ENCODE measurements at regions not wholly inside any gene's neighbourhood (a gene's known extent, or its start where the extent isn't known, plus 50 kb on each side); places are given as distances from the start of the nearest gene placed in this dataset.

DNA sequence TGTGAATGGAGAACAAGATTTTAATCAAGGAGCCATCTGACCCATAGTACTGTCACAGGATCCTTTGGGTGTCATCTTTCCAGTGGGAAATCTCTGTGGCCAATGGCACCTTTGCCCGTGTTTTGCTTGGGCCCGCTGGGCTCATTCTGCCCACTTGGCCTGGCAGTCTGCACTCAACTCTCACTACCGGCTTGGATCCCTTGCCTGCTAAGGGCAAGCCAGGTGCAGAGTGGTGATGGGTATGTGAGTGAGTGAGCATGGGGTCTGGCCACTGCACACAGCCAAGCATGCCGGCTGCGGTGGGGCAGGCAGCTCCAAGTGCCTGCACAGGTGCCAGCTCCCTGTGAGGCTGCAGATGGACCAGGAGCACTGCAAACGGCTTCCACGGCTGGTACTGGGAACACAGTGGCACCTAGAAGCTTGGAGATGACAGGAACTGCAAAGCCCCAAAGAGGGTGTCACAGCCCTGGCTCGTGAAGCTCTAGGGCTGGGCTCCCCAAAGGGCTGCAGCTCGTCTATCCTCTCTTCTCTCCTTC is 454.5 kb downstream of the TMA16 start (continued):
- TF ChIP-seq, protein P1, sequence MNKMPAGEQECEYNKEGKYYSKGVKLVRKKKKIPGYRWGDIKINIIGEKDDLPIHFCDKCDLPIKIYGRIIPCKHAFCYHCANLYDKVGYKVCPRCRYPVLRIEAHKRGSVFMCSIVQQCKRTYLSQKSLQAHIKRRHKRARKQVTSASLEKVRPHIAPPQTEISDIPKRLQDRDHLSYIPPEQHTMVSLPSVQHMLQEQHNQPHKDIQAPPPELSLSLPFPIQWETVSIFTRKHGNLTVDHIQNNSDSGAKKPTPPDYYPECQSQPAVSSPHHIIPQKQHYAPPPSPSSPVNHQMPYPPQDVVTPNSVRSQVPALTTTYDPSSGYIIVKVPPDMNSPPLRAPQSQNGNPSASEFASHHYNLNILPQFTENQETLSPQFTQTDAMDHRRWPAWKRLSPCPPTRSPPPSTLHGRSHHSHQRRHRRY (tag by site-specific recombination; IDR thresholded peaks at IDR 0.05) = no peak
- TF ChIP-seq ZNF221 (tag by site-specific recombination; IDR thresholded peaks at IDR 0.05; ENCODE audit: borderline replicate concordance) (no peak), HOXA7 (CRISPR knock-in tag; IDR thresholded peaks at IDR 0.05; ENCODE audit: borderline replicate concordance) (no peak), FEZF1 (tag by site-specific recombination; IDR thresholded peaks at IDR 0.05) (no peak)
- TF ChIP-seq, protein P2, sequence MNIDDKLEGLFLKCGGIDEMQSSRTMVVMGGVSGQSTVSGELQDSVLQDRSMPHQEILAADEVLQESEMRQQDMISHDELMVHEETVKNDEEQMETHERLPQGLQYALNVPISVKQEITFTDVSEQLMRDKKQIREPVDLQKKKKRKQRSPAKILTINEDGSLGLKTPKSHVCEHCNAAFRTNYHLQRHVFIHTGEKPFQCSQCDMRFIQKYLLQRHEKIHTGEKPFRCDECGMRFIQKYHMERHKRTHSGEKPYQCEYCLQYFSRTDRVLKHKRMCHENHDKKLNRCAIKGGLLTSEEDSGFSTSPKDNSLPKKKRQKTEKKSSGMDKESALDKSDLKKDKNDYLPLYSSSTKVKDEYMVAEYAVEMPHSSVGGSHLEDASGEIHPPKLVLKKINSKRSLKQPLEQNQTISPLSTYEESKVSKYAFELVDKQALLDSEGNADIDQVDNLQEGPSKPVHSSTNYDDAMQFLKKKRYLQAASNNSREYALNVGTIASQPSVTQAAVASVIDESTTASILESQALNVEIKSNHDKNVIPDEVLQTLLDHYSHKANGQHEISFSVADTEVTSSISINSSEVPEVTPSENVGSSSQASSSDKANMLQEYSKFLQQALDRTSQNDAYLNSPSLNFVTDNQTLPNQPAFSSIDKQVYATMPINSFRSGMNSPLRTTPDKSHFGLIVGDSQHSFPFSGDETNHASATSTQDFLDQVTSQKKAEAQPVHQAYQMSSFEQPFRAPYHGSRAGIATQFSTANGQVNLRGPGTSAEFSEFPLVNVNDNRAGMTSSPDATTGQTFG (tag by site-specific recombination; IDR thresholded peaks at IDR 0.05; ENCODE audit: borderline replicate concordance) = no peak
- TF ChIP-seq, protein P3, sequence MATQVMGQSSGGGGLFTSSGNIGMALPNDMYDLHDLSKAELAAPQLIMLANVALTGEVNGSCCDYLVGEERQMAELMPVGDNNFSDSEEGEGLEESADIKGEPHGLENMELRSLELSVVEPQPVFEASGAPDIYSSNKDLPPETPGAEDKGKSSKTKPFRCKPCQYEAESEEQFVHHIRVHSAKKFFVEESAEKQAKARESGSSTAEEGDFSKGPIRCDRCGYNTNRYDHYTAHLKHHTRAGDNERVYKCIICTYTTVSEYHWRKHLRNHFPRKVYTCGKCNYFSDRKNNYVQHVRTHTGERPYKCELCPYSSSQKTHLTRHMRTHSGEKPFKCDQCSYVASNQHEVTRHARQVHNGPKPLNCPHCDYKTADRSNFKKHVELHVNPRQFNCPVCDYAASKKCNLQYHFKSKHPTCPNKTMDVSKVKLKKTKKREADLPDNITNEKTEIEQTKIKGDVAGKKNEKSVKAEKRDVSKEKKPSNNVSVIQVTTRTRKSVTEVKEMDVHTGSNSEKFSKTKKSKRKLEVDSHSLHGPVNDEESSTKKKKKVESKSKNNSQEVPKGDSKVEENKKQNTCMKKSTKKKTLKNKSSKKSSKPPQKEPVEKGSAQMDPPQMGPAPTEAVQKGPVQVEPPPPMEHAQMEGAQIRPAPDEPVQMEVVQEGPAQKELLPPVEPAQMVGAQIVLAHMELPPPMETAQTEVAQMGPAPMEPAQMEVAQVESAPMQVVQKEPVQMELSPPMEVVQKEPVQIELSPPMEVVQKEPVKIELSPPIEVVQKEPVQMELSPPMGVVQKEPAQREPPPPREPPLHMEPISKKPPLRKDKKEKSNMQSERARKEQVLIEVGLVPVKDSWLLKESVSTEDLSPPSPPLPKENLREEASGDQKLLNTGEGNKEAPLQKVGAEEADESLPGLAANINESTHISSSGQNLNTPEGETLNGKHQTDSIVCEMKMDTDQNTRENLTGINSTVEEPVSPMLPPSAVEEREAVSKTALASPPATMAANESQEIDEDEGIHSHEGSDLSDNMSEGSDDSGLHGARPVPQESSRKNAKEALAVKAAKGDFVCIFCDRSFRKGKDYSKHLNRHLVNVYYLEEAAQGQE (tag by site-specific recombination; IDR thresholded peaks at IDR 0.05) = no peak

DNA sequence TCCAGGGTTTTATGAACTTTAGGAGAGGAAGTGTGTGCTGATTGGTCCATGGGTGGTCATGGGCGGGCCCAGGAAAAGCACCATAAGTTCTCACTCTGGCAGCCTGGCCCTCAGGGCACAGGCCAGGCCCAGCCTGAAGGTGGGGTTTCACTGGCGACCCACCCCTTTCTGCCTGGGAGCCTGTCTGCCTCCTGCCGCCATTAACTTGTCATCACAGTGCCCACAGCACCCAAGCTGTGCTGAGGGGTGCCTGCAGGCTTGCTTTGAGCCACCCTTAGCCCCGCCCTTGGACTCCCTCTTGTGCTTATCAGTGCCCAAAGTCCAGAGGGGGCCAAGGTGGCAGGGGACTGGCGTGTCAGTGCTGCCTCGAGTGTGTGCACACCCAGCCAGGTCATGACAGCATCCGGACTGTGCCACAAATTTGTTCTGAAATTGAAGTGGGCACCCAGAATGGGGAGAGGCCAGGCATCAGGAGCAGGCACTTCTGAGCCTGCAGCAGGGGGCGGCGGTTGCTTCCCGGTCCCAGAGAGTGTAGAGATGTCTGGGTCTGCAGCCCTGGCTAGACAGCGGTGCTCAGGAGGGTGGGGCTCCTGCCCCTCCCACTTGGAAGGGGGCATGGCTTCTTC is 455.6 kb downstream of the TMA16 start:
- POLR2A ChIA-PET = no interaction called here

More for the DNA sequence above, 455.6 kb downstream of the TMA16 start:
- no peak overlapping the region for H3K27ac ChIP-seq (ENCODE audit: extremely low read depth, low read depth, low read length)
- H3K4me3 ChIP-seq (ENCODE audit: low read depth, low read length) = no peak overlapping the region
- H3K4me1 ChIP-seq (ENCODE audit: control insufficient read depth, insufficient read depth, low read length) = no peaks in the 10 kb centered on the region
- CTCF ChIA-PET = no interaction called here
- H3K9me3 ChIP-seq (ENCODE audit: control insufficient read depth, insufficient read depth, low read depth, low read length) = no peaks in the 10 kb centered on the region
- no peaks in the 10 kb centered on the region for H3K36me3 ChIP-seq (ENCODE audit: control insufficient read depth in 2 of 2, insufficient read depth in 1 of 2, low read length in 2 of 2)
- TF ChIP-seq, protein P4, sequence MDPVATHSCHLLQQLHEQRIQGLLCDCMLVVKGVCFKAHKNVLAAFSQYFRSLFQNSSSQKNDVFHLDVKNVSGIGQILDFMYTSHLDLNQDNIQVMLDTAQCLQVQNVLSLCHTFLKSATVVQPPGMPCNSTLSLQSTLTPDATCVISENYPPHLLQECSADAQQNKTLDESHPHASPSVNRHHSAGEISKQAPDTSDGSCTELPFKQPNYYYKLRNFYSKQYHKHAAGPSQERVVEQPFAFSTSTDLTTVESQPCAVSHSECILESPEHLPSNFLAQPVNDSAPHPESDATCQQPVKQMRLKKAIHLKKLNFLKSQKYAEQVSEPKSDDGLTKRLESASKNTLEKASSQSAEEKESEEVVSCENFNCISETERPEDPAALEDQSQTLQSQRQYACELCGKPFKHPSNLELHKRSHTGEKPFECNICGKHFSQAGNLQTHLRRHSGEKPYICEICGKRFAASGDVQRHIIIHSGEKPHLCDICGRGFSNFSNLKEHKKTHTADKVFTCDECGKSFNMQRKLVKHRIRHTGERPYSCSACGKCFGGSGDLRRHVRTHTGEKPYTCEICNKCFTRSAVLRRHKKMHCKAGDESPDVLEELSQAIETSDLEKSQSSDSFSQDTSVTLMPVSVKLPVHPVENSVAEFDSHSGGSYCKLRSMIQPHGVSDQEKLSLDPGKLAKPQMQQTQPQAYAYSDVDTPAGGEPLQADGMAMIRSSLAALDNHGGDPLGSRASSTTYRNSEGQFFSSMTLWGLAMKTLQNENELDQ (tag by site-specific recombination; IDR thresholded peaks at IDR 0.05; ENCODE audit: low read depth) = no peak
- TF ChIP-seq ZNF426 (tag by site-specific recombination; IDR thresholded peaks at IDR 0.05) = no peak
- TF ChIP-seq ZNF16 (tag by site-specific recombination; IDR thresholded peaks at IDR 0.05; ENCODE audit: low read depth) = no peak
- TF ChIP-seq HOXA7 (CRISPR knock-in tag; IDR thresholded peaks at IDR 0.05; ENCODE audit: borderline replicate concordance) = no peak
- TF ChIP-seq ZNF112 (tag by site-specific recombination; IDR thresholded peaks at IDR 0.05) = no peak
- TF ChIP-seq HOXC10 (CRISPR knock-in tag; IDR thresholded peaks at IDR 0.05) = no peak
- no peak for TF ChIP-seq ZNF585B (tag by site-specific recombination; IDR thresholded peaks at IDR 0.05)
- TF ChIP-seq, protein P5, sequence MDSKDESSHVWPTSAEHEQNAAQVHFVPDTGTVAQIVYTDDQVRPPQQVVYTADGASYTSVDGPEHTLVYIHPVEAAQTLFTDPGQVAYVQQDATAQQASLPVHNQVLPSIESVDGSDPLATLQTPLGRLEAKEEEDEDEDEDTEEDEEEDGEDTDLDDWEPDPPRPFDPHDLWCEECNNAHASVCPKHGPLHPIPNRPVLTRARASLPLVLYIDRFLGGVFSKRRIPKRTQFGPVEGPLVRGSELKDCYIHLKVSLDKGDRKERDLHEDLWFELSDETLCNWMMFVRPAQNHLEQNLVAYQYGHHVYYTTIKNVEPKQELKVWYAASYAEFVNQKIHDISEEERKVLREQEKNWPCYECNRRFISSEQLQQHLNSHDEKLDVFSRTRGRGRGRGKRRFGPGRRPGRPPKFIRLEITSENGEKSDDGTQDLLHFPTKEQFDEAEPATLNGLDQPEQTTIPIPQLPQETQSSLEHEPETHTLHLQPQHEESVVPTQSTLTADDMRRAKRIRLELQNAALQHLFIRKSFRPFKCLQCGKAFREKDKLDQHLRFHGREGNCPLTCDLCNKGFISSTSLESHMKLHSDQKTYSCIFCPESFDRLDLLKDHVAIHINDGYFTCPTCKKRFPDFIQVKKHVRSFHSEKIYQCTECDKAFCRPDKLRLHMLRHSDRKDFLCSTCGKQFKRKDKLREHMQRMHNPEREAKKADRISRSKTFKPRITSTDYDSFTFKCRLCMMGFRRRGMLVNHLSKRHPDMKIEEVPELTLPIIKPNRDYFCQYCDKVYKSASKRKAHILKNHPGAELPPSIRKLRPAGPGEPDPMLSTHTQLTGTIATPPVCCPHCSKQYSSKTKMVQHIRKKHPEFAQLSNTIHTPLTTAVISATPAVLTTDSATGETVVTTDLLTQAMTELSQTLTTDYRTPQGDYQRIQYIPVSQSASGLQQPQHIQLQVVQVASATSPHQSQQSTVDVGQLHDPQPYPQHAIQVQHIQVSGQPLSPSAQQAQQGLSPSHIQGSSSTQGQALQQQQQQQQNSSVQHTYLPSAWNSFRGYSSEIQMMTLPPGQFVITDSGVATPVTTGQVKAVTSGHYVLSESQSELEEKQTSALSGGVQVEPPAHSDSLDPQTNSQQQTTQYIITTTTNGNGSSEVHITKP (tag by site-specific recombination; IDR thresholded peaks at IDR 0.05) = no peak
- TF ChIP-seq ZNF169 (tag by site-specific recombination; IDR thresholded peaks at IDR 0.05) = no peak
- no peak for TF ChIP-seq ZNF138 (tag by site-specific recombination; IDR thresholded peaks at IDR 0.05; ENCODE audit: borderline replicate concordance)
- TF ChIP-seq, protein P6, sequence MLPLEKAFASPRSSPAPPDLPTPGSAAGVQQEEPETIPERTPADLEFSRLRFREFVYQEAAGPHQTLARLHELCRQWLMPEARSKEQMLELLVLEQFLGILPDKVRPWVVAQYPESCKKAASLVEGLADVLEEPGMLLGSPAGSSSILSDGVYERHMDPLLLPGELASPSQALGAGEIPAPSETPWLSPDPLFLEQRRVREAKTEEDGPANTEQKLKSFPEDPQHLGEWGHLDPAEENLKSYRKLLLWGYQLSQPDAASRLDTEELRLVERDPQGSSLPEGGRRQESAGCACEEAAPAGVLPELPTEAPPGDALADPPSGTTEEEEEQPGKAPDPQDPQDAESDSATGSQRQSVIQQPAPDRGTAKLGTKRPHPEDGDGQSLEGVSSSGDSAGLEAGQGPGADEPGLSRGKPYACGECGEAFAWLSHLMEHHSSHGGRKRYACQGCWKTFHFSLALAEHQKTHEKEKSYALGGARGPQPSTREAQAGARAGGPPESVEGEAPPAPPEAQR (tag by site-specific recombination; IDR thresholded peaks at IDR 0.05) = no peak
- no peak for TF ChIP-seq ZNF248 (tag by site-specific recombination; IDR thresholded peaks at IDR 0.05)
- no peak for TF ChIP-seq ZNF114 (tag by site-specific recombination; IDR thresholded peaks at IDR 0.05)
- TF ChIP-seq ZNF350 (tag by site-specific recombination; IDR thresholded peaks at IDR 0.05) = no peak
